ENCODE measurements at regions not wholly inside any gene's neighbourhood (a gene's known extent, or its start where the extent isn't known, plus 50 kb on each side); places are given as distances from the start of the nearest gene placed in this dataset.

DNA sequence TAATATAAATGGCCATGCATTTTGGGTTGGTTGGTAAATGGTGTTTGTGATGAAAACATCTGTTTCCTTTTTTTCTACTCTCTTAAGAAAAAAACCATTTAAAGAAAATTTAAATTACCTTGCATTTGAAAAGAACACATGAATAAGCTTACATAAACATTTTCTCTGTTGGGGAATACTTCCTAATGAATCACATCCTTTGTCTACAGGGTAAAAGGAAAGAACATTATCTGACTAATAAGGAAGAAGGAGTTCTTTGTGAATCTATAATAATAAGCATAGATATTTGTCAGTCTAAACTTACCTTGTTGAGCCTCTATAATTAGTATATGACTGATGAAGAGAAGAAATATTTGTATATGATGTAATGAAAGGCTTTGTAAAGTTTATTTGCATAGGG, 254.1 kb upstream of the ZNF717 start:
- TF ChIP-seq CTCF (conservative IDR thresholded peaks at IDR 0.05) (no peak), EZH2 (IDR thresholded peaks at IDR 0.05; ENCODE audit: low read depth) (no peak)

Measured in PC-9 (cell line).